ENCODE measurements at regions not wholly inside any gene's neighbourhood (a gene's known extent, or its start where the extent isn't known, plus 50 kb on each side); places are given as distances from the start of the nearest gene placed in this dataset.
"Not testable (repeated sequence)": the region's sequence is repeated elsewhere in the genome, so short reads cannot be mapped to it uniquely, and the experiment has no call there.

GRCh38 chr4:121616449-121616848 is 80.3 kb downstream of the ANXA5 start:
- DNase-seq (ENCODE audit: extremely low read depth, insufficient read length); H3K27me3 ChIP-seq (replicated peaks; ENCODE audit: control insufficient read depth, insufficient read depth, low read length); H3K4me3 ChIP-seq (replicated peaks; ENCODE audit: low read depth, low read length); H3K36me3 ChIP-seq (ENCODE audit: control insufficient read depth, insufficient read depth, low read length): not testable (repeated sequence)

- Histone ChIP-seq H3K27me3 (replicated peaks; ENCODE audit: control insufficient read depth, insufficient read depth, low read length) (no peaks in the 10 kb centered on the region), H3K4me3 (replicated peaks; ENCODE audit: low read depth, low read length) (no peak overlapping the region), H3K36me3 (ENCODE audit: control insufficient read depth, insufficient read depth, low read length) (no peaks in the 10 kb centered on the region)
- no peak for TF ChIP-seq CTCF (IDR thresholded peaks at IDR 0.05; ENCODE audit: insufficient read depth, low read length, poor library complexity, severe bottlenecking)
- DNase-seq (ENCODE audit: extremely low read depth, insufficient read length), result no peak
These were observed 82.7 kb downstream of the ANXA5 start for GRCh38 chr4:121614101-121614500.

GRCh38 chr4:121599049-121599448 is 97.7 kb downstream of the ANXA5 start:
- Histone ChIP-seq H3K36me3 (ENCODE audit: control insufficient read depth, insufficient read depth, low read length) (no peaks in the 10 kb centered on the region), H3K4me3 (replicated peaks; ENCODE audit: low read depth, low read length) (no peak overlapping the region), H3K27me3 (replicated peaks; ENCODE audit: control insufficient read depth, insufficient read depth, low read length) (no peaks in the 10 kb centered on the region)
- TF ChIP-seq CTCF (IDR thresholded peaks at IDR 0.05; ENCODE audit: insufficient read depth, low read length, poor library complexity, severe bottlenecking), result no peak
- no peak for DNase-seq (ENCODE audit: extremely low read depth, insufficient read length)

GRCh38 chr4:121597346-121597934 is 99.3 kb downstream of the ANXA5 start:
- H3K4me3 ChIP-seq (replicated peaks; ENCODE audit: low read depth, low read length), result no peak overlapping the region
- TF ChIP-seq CTCF (IDR thresholded peaks at IDR 0.05; ENCODE audit: insufficient read depth, low read length, poor library complexity, severe bottlenecking), result no peak
- H3K36me3 ChIP-seq (ENCODE audit: control insufficient read depth, insufficient read depth, low read length), result no peaks in the 10 kb centered on the region
- DNase-seq (ENCODE audit: extremely low read depth, insufficient read length), result peak; percentile 15
- no peaks in the 10 kb centered on the region for H3K27me3 ChIP-seq (replicated peaks; ENCODE audit: control insufficient read depth, insufficient read depth, low read length)

GRCh38 chr4:121594796-121595526 is 101.8 kb downstream of the ANXA5 start:
- Histone ChIP-seq H3K4me3 (replicated peaks; ENCODE audit: low read depth, low read length) (no peak overlapping the region), H3K36me3 (ENCODE audit: control insufficient read depth, insufficient read depth, low read length) (no peaks in the 10 kb centered on the region), H3K27me3 (replicated peaks; ENCODE audit: control insufficient read depth, insufficient read depth, low read length) (no peaks in the 10 kb centered on the region)
- no peak for TF ChIP-seq CTCF (IDR thresholded peaks at IDR 0.05; ENCODE audit: insufficient read depth, low read length, poor library complexity, severe bottlenecking)
- DNase-seq (ENCODE audit: extremely low read depth, insufficient read length), result no peak

GRCh38 chr4:121593760-121594159 is 103.0 kb downstream of the ANXA5 start:
- no peak overlapping the region for H3K4me3 ChIP-seq (replicated peaks; ENCODE audit: low read depth, low read length)
- DNase-seq (ENCODE audit: extremely low read depth, insufficient read length), result no peak
- no peak for TF ChIP-seq CTCF (IDR thresholded peaks at IDR 0.05; ENCODE audit: insufficient read depth, low read length, poor library complexity, severe bottlenecking)
- no peaks in the 10 kb centered on the region for H3K36me3 ChIP-seq (ENCODE audit: control insufficient read depth, insufficient read depth, low read length)
- no peaks in the 10 kb centered on the region for H3K27me3 ChIP-seq (replicated peaks; ENCODE audit: control insufficient read depth, insufficient read depth, low read length)

- not testable (repeated sequence) for H3K4me3 ChIP-seq (replicated peaks; ENCODE audit: low read depth, low read length); DNase-seq (ENCODE audit: extremely low read depth, insufficient read length); H3K36me3 ChIP-seq (ENCODE audit: control insufficient read depth, insufficient read depth, low read length); H3K27me3 ChIP-seq (replicated peaks; ENCODE audit: control insufficient read depth, insufficient read depth, low read length)
These were observed 104.5 kb downstream of the ANXA5 start for GRCh38 chr4:121592257-121592656.

Data from GM06990 (cell line).